ENCODE measurements at regions not wholly inside any gene's neighbourhood (a gene's known extent, or its start where the extent isn't known, plus 50 kb on each side); places are given as distances from the start of the nearest gene placed in this dataset.
"Not testable (repeated sequence)": the region's sequence is repeated elsewhere in the genome, so short reads cannot be mapped to it uniquely, and the experiment has no call there.

- DNase-seq: no peak
These were observed 256.3 kb downstream of the CD83 start for GRCh38 chr6:14373648-14374437.

- DNase-seq: peak; percentile 10
These were observed 258.4 kb downstream of the CD83 start for GRCh38 chr6:14375930-14376329.

- DNase-seq: no peak
These were observed 262.0 kb downstream of the CD83 start for GRCh38 chr6:14379568-14379967.

- no peak for DNase-seq
These were observed 262.7 kb downstream of the CD83 start for GRCh38 chr6:14380086-14380820.

- DNase-seq: no peak
These were observed 263.6 kb downstream of the CD83 start for GRCh38 chr6:14380901-14381828.

GRCh38 chr6:14381829-14382677, 264.5 kb downstream of the CD83 start:
- DNase-seq: no peak

- peak; percentile 8 for DNase-seq
These were observed 265.2 kb downstream of the CD83 start for GRCh38 chr6:14382678-14383236.

- DNase-seq: peak; percentile 27
These were observed 266.0 kb downstream of the CD83 start for GRCh38 chr6:14383393-14384174.

- no peak for DNase-seq
These were observed 266.8 kb downstream of the CD83 start for GRCh38 chr6:14384175-14384949.

- DNase-seq: no peak
These were observed 268.7 kb downstream of the CD83 start for GRCh38 chr6:14386263-14386662.

GRCh38 chr6:14386668-14387067, 269.1 kb downstream of the CD83 start:
- DNase-seq: no peak

GRCh38 chr6:14388371-14388770, 270.8 kb downstream of the CD83 start:
- no peak for DNase-seq

- DNase-seq: not testable (repeated sequence)
These were observed 272.2 kb downstream of the CD83 start for GRCh38 chr6:14389776-14390175.

- no peak for DNase-seq
These were observed 273.2 kb downstream of the CD83 start for GRCh38 chr6:14390805-14391204.

GRCh38 chr6:14393910-14394309, 276.3 kb downstream of the CD83 start:
- DNase-seq: no peak

- DNase-seq: no peak
These were observed 278.8 kb downstream of the CD83 start for GRCh38 chr6:14396392-14396791.

GRCh38 chr6:14396826-14397517, 279.4 kb downstream of the CD83 start:
- DNase-seq: no peak

GRCh38 chr6:14397518-14397901, 279.9 kb downstream of the CD83 start:
- no peak for DNase-seq

GRCh38 chr6:14398953-14399352, 281.4 kb downstream of the CD83 start:
- no peak for DNase-seq

- no peak for DNase-seq
These were observed 282.1 kb downstream of the CD83 start for GRCh38 chr6:14399635-14400034.

All from KG1 (cell line).